ENCODE measurements at regions not wholly inside any gene's neighbourhood (a gene's known extent, or its start where the extent isn't known, plus 50 kb on each side); places are given as distances from the start of the nearest gene placed in this dataset.

DNA sequence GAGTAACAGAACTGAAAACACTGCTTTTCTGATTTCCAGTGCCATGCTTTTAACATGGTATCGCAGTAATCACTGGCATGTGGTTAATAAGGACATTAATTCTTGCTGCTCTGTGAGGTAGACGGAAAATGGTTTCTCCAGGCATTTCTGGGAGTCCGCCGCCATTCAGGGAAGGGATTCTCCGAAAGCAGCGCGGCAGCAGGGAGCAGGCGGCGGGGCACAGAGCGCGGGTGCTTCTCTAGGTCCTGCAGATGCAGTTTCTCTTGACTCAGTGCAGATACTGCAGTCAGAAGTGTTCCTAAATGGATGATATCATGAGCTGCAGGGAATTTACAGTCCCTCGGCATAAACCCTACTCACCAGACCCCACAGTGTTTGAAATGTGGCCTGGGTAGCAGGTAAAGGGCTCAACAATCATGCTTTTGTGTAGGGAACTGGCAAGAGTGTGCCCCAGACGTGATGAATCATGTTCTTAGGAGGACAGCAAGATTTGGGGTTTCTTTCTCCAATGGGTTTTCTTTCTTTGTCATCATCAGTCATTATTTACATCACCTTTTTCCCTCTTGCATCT lies 338.6 kb upstream of the ARGLU1 start:
- TF ChIP-seq RFX5 (IDR thresholded peaks at IDR 0.05; ENCODE audit: low read depth, low read length) (no peak), SMC3 (conservative IDR thresholded peaks at IDR 0.05; ENCODE audit: insufficient read depth, low read depth, low read length) (no peak), ADNP (tag; IDR thresholded peaks at IDR 0.05) (no peak), MAZ (CRISPR knock-in tag; conservative IDR thresholded peaks at IDR 0.05 in 1 of 2, IDR thresholded peaks at IDR 0.05 in 1 of 2) (no peak), POLR2A (conservative IDR thresholded peaks at IDR 0.05) (no peak), CTCF (IDR thresholded peaks at IDR 0.05 in 2 of 3, conservative IDR thresholded peaks at IDR 0.05 in 1 of 3; ENCODE audit: insufficient read depth in 2 of 3, low read depth in 1 of 3, low read length in 3 of 3) (no peak)

All from K562 (cell line).